Dermis microvascular lymphatic vessel endothelial cell (primary cell): ENCODE measurements at regions not wholly inside any gene's neighbourhood (a gene's known extent, or its start where the extent isn't known, plus 50 kb on each side); places are given as distances from the start of the nearest gene placed in this dataset.

Experiments used
- DNase-seq, 2 donors: peaks; one replicate each; pipeline versions ENCODE4 v3.0.0 to v3.0.0-alpha.2; 2010; ENCODE audit warnings: low read depth in 2 of 2

DNA sequence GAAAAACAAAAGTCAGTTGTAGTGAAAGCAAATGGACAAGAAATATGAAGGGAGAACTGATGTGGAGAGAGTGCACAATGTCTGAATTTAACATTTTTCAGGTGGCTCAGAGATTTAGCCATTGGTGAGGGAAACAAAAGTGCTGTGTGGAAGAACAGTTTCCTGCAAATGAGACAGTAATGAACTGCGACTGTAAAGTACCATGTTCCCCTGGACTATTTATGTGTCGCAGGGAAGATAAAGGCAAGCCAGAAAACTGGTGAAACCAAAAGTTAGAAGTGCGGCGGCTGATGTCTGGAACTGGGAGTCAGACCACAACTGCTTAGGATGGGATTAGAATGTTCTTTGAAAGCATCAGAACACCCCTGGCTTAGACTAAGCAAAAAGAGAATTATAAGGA lies 905.1 kb upstream of the MAN1A1 start:
- DNase-seq: no peak

DNA sequence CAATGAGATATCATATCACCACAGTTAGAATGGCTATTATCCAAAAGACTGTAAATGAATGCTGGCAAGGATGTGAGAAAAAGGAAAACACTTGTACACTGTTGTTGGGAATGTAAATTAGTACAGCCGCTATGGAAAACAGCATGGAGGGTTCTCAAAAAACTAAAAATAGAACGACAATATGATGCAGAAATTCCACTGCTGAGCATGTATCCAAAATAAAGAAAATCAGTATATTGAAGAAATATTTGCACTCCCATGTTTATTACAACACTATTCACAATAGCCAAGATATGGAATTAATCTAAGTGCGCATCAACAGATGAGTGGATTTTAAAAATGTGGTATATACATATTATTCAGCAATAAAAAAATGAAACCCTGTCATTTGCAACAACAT lies 898.9 kb upstream of the MAN1A1 start:
- no peak for DNase-seq

DNA sequence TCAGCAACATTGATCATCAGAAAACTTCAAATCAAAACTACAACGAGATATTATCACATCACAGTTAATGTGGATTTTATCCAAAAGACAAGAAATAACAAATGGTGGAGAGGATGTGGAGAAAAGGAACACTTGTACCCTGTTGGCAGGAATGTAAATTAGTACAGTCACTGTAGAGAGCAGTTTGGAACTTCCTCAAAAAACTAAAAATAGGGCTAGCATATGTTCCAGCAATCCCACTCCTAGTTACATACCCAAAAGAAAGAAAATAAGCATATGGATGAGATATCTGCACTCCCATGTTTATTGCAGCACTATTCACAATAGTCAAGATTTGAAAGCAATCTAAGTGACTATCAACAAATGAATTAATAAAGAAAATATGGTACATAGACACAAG lies 887.7 kb upstream of the MAN1A1 start:
- no peak for DNase-seq

DNA sequence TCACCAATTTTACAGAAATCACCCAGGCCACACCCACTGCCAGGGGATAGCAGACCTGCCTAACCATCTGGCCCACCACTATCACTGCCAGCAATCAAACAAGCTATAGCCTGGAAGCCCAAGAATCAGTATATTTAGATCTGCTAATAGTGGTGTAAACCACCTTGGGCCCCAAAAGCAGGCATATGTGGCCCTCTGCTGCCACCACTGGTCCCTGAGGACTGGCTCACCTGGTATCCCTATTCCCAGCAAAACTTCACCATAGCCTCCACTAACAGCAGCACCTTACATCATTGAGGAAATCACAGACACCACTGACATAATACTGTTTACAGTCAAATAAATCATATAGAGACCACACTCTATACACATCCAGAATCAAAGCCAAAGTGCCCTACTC lies 880.4 kb upstream of the MAN1A1 start:
- no peak for DNase-seq

DNA sequence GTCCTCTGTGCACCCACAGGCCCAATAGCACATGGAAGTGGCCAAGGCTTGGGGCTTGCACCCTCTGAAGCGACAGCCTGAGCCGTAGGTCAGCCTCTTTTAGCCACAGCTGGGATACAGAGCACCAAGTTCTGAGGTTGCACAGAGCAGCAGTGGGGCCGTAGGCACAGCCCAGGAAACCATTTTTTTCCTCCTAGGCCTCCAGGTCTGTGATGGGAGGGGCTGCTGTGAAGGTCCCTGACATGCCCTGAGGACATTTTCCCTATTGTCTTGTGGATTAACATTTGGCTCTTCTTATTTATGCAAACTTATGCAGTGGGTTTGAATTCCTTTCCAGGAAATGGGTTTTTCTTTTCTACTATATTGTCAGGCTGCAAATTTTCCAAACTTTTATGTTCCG lies 878.7 kb upstream of the MAN1A1 start:
- DNase-seq: no peak

DNA sequence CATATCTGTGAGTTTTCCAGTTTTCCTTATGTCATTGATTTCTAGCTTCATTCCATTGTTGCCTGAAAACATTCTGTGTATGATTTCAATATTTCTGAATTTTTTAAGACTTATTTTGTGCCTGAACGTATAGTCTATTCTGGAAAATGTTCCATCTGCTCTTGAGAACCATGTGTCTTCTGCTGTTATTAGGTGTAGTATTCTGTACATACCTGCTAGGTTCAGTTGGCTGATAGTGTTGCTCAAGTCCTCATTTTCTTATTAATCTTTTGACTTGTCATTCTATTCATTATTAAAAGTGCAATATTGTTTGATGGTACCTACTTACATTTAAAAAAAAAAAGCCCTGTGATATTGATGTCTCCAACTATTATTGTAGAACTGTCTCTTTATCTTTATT lies 869.8 kb upstream of the MAN1A1 start:
- no peak for DNase-seq

DNA sequence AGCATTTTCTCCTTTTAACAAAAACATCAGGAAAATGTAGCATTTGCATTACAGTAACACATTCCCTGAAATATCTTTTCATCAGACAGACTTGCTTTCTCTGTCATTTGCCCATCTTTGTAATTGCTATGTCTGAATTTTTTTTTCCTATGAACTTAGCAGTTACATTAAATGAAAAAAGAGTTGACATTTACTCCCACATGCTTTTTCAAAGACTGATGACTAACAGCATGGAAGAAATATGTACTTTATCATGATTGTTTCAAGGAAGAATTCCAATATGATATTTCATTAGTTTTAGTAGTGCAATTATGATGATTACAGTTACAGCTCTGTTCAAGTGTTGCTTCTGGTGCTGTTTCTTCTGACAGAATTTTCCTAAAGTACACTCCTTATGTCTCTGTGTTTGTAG lies 864.5 kb upstream of the MAN1A1 start:
- DNase-seq: no peak

DNA sequence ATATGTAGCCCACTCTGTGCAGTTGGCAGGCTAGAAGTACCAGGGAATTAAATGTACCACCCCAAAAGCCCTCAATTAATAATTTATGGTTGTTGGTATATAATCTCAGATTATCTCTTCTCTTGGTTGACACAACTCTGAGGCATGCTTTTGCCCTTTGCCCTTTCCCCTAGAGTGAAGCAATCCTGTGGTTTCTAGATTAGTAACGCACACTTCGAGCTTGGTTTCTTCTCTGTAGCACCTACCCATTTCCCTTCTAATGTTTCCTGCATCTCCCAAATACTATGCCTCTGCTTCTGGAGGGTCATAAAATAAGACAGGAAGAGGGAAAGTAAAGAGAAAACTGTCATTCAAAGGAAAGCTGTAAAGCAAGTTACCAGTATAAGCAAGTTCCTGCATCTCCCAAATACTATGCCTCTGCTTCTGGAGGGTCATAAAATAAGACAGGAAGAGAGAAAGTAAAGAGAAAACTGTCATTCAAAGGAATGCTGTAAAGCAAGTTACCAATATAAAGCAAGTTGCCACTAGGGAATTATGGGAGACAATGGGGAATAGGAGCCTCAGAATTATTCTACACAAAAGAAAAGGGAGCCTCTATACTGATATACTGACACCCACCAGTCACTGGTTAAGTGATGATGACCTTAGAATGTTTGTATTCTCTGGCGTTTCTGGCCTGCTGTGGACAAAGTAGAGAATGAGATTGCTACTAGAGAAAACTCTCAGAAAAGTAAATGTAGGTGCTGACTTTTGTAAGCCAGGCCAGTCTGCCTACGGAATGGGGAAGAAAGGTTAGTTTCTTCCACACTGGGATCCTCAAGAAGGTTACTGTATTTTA lies 862.6 kb upstream of the MAN1A1 start:
- no peak for DNase-seq

DNA sequence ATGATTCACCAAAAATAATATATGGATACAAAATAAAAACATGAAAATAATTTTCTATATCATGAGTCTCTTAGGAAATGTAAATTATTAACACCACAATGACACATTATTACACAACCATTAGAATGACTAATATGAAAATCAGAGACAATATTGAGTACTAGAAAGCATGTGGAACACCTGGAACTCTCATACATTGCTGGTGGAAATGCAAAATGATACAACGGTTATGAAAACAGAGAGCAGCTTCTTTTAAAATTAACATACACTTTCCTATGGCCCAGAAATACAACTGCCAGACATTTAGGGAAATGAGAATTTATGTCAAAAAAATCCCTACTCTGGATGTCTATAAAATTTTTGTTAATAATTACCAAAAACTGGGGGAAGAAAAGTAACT lies 853.3 kb upstream of the MAN1A1 start:
- DNase-seq: no peak

DNA sequence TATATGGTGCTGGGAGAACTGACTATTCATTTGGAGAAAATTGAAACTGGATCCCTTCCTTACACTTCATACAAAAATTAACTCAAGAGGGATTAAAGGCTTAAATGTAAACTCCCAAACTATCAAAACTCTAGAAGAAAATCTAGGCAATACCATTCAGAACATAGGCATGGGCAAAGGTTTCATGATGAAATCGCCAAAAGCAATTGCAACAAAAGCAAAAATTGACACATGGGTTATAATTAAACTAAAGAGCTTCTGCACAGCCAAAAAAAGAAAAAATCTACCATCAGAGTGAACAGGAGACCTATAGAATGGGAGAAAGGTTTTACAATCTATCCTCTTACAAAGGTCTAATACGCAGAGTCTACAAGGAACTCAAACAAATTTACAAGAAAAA lies 851.3 kb upstream of the MAN1A1 start:
- no peak for DNase-seq

DNA sequence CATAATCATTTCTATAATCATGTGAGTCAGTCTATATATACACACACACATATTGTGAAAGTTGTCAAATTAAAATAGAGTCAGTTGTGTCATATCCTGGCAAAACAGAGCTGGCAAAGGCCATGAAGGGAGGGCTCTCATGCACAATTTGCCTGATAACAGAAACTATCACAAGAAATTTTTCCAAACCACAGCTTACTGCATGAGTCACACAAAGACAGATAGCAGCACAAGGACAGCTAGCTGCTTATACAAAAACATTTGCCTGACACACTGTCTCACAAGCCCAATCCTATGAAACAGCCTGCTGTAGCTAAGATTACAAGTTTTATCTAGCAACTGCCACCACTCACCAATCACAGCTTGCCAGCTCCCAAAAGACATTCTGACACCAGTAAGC lies 848.5 kb upstream of the MAN1A1 start:
- DNase-seq: no peak

DNA sequence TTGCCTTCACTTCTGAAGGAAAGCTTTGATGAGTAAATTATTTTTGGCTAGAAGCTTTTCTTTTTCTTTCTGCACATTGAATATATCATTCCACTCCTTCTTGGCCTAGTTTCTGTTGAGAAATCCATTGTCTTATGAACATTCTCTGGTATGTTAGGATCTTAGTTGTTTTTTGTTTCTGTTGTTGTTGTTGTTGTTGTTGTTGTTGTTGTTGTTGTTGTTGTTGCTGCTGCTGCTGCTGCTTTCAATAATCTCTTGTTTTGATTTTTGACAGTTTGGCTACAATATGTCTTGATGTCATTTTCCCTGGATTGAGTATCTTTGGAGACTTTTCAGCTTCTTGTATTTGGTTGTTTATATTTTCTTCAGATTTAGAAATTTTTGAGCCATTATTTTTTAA lies 836.5 kb upstream of the MAN1A1 start:
- no peak for DNase-seq

DNA sequence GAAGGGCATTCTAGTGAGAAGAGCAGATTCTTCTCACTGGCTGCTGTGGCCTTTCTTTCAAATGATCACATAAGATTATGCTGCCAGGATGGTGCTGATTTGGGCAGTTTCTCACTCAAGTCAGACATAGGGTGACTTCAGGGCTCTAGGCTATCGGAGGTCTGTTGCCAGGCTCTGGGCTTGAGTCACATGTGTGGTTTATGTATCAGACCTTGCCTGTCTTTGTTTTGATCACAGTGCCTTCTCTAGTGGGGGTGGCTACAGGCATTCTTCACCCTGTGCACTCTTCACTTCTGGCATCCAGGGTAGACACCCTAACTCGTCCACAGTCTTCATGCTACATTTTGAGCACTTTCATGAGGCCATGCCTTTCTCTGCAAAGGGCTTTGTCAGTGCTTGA lies 823.7 kb upstream of the MAN1A1 start:
- DNase-seq: no peak

DNA sequence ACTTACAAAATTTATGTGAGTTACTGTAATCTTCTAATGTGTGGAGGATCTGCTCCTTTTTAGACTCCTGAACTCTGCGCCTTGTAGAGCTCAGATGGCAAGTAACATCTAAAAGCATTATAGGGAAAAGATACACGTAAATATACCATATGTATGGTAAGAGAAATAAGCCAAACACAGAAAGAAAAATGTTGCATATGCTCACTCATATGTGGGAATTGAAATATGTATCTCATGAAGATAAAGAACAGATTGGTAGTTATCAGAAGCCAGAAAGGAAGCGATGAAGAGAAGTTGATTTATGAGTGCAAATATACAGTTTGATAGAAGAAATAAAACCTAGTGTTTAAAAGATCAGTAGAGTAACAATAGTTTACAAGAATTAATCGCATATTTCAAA lies 815.0 kb upstream of the MAN1A1 start:
- DNase-seq: no peak

DNA sequence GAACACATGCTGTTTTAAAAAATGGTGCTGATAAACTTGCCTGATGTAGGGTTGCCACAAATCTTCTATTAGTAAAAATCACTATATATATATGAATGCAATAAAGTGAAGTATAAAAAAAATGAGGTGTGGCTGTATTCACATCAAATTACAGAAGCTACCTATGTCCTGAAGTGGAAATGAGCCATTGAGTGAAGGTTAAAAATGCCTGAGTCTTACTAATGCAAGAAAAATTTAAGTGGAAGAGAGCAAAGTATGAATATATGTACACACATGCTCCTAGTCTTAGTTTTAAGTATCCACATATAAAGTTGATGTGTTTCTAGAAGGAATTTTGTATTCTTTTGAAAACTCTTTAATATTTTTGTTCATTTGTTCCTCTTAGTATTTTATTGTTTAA lies 808.3 kb upstream of the MAN1A1 start:
- no peak for DNase-seq

DNA sequence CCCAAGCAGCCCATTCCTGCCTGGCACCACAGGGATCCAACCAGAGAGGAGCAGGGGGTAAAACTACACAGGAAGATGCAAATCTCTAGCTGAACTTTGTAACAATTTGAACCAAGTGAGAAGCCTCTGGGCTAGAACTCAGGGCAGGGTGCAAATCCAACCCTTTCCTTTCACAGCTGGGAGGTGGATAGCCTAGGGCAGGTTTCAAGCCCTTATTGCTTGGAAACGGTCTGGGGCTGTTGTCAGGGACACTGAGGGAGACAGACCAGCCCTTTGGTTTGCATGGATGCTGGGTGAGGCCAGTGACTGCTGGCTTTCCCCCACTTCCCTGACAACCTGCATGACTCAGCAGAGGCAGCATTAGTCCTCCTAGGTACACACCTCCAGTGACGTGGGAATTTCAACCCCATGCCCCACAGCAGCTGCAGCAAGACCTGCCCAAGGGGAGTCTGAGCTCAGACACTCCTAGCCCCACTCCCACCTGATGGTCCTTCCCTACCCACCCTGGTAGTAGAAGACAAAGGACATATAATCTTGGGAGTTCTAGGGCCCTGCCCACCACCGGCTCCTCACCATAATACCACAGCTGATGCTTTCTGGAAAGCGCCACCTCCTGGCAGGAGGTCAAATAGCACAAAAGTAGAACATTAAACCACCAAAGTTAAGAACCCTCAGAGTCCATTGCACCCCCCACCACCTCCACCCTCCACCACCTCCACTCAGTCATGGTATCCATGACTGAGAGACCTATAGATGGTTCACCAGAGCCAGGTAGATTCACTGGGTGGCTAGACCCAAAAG lies 797.7 kb upstream of the MAN1A1 start:
- no peak for DNase-seq

DNA sequence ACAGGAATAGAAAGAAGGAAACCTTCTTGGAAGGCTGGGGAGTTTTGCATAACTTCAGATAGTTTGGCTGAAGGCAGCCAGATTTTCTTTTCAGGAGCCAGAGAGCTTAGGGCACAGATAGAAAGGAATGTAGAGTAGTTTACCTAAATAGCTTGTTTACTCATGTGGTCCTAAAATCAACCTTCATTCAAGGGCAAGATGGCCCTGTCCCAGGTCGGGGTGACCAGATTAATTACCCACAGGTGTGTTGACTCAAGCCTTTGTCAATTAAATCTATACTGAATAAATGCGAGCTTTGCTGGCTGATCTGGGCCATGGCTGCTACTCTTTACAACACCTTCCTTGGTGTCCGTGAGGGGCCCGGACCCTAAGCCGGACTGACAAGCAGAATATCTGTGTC lies 792.0 kb upstream of the MAN1A1 start:
- no peak for DNase-seq

DNA sequence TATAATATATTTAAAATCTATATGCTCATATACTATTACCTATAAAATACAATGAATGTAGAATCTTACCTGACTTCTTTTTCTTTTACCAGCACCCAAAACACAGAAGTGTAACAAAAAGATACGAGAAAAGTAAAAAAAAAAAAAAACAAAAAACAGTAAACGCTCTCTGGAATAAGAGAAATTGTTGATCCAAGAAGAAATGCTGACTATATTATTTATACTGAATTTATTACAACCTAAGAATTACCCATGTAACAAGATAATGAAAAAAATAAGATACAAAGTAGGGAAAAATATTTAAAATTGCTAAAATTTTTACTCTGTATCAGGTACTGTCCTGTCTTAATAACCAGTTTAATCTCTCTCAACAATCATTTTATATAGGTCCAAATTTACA lies 787.9 kb upstream of the MAN1A1 start:
- no peak for DNase-seq

DNA sequence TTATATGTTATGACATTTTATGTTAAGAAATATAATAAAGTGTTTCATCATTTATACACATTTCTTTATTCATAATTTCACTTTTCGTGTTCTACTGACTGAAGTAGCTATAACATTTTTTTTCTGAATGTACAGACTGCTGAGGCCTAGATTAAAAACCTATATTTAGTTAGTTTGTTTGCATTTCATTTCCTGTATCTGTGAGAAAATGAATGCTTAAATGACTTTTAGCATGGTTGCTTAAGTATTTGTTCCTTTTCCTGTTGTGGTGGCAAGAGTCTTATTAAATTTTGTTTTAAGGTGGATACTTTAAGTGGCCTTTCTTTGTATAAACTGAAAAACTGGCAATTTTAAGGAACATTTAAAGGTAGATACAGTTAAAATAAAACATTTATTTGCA lies 779.7 kb upstream of the MAN1A1 start:
- no peak for DNase-seq

DNA sequence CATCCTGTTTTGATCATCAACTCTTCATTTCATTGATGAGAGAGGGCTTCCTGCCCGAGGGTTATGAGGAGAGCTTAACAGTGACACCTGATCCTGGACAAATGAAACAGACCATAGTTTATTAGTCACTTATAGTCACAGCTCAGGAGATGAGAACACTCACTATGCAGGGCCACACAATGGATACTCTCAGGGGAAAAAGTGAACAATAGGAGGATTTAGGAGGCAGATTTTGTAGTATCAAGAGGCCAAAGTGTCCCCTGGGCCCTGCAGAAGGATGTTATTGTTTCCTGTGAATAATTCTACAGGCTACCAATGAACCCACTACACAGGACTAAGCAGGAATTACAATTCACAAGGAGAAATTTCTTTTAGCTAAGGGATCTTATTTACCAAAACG lies 772.8 kb upstream of the MAN1A1 start:
- no peak for DNase-seq

DNA sequence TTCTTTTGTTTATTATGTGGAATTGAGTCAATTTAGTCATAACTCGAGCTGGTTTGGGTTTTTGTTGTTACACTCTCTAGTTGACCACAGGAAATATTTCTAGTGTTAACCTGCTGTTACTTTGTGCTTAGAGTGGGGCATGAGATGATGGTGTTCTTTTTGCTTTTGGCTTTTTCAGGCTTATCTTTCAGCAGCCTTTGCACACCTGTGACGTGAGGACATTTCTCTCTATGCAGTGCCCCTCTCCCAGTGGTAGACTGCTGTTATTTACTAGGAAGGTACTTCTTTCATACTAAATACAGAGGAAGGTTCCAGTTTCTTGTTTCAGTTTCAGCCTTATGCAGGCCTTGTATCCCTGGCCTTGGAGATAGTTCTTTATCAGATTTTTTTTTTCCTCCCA lies 766.8 kb upstream of the MAN1A1 start:
- no peak for DNase-seq

DNA sequence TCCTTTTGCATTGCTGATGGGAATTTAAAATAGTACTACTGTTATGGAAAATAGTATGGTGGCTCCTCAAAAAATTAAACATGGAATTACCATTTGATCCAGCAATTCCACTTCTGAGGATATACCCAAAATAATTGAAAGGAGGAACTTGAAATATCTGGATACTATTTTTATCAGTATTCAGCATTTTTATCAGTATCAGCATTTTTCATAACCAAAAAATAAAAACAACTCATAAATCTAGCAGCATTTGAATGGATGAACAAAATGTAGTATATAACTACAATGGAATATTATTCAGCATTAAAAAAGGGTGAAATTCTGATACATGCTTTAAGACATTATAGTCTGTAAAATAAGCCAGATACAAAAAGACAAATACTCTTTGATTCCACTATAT lies 763.4 kb upstream of the MAN1A1 start:
- no peak for DNase-seq

DNA sequence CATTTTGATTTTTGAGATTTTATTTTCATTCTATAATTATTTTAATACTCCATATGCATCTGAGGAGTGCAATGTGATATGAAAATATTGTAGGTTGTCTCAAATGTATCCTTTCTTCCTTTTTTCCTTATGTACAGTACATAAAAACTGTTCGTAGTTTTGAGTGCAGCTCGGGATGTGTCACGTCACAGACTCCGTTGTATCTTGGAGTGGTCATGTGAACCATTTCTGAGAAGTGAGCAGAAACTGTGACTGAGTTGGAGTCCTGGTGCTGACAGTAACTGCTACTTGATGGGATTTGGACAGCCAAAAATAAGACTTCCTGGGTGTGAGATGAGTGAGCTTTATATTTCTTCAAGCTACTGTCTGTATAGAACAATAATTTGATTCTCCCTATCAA lies 761.4 kb upstream of the MAN1A1 start:
- DNase-seq: no peak
